Lower lobe of right lung (tissue), 2 donors: ENCODE measurements at regions not wholly inside any gene's neighbourhood (a gene's known extent, or its start where the extent isn't known, plus 50 kb on each side); places are given as distances from the start of the nearest gene placed in this dataset.
A peak's percentile ranks its signal among the peaks of the same experiment; 100 is the strongest.
"Not testable (repeated sequence)": the region's sequence is repeated elsewhere in the genome, so short reads cannot be mapped to it uniquely, and the experiment has no call there.

Experiments
- ATAC-seq, 2 donors: fragments of 200-7000 bp; cut with Tn5 transposase; one replicate each; pipeline ENCODE4 v1.9.1; 2020 to 2022; ENCODE audit warnings: mild to moderate bottlenecking in 2 of 2, moderate library complexity in 2 of 2
- DNase-seq: peaks from one replicate; pipeline ENCODE4 v3.0.0-alpha.2; 2020
- H3K27ac ChIP-seq: fragments of 200-600 bp; one replicate; pipeline ENCODE4 v1.8.0; 2022
- H3K27me3 ChIP-seq: fragments of 200-600 bp; one replicate; pipeline ENCODE4 v1.8.0; 2022; ENCODE audit warnings: low read depth
- H3K36me3 ChIP-seq: fragments of 200-600 bp; one replicate; pipeline ENCODE4 v1.8.0; 2022; ENCODE audit warnings: mild to moderate bottlenecking
- H3K4me1 ChIP-seq: fragments of 200-600 bp; one replicate; pipeline ENCODE4 v1.8.0; 2022
- H3K4me3 ChIP-seq: fragments of 200-600 bp; one replicate; pipeline ENCODE4 v1.8.0; 2022; ENCODE audit warnings: mild to moderate bottlenecking
- H3K9me3 ChIP-seq: fragments of 200-600 bp; one replicate; pipeline ENCODE4 v1.8.0; 2022
- CTCF ChIP-seq: fragments of 200-600 bp; IDR thresholded peaks from one replicate; pipeline ENCODE4 v1.8.0; 2022; ENCODE audit warnings: antibody characterized with exemption, mild to moderate bottlenecking
- intact Hi-C: fragments of 100-400 bp; cut with DNase I; formaldehyde crosslinking; loops from one replicate; pipeline ENCODE4 v1.11.0; 2022
- donor health status: DM: no; HTN: yes; CAD: no; lungs with severe emphysema.

- peak; percentile 64 to 67 for ATAC-seq
These were observed 136.6 kb upstream of the RMP24 start for GRCh38 chr18:35835833-35836232.

GRCh38 chr18:35836932-35837331 lies 135.5 kb upstream of the RMP24 start:
- Histone ChIP-seq H3K4me3 (no peak overlapping the region), H3K36me3 (no peaks in the 10 kb centered on the region), H3K4me1 (peaks cover 5% of the 10 kb centered on the region), H3K27me3 (no peaks in the 10 kb centered on the region), H3K27ac (no peak overlapping the region), H3K9me3 (peaks cover 9% of the 10 kb centered on the region)
- intact Hi-C loops = no loop called here
- ATAC-seq = no peak
- no peak for DNase-seq
- TF ChIP-seq CTCF = no peak

More at GRCh38 chr18:35835833-35836232, 136.6 kb upstream of the RMP24 start:
- Histone ChIP-seq H3K27me3 (no peaks in the 10 kb centered on the region), H3K36me3 (no peaks in the 10 kb centered on the region), H3K27ac (no peak overlapping the region), H3K4me1 (no peaks in the 10 kb centered on the region), H3K9me3 (peaks cover 10% of the 10 kb centered on the region), H3K4me3 (no peak overlapping the region)
- no peak for DNase-seq
- TF ChIP-seq CTCF = no peak
- intact Hi-C loops = no loop called here

- no peak overlapping the region for H3K27ac ChIP-seq
- ATAC-seq = no peak
- DNase-seq = no peak
- no peak overlapping the region for H3K4me3 ChIP-seq
- no peaks in the 10 kb centered on the region for H3K9me3 ChIP-seq
- no peaks in the 10 kb centered on the region for H3K36me3 ChIP-seq
- TF ChIP-seq CTCF = no peak
- no peaks in the 10 kb centered on the region for H3K27me3 ChIP-seq
- H3K4me1 ChIP-seq = peaks cover 5% of the 10 kb centered on the region
- intact Hi-C loops = no loop called here
These were observed 134.5 kb upstream of the RMP24 start for GRCh38 chr18:35837922-35838496.

- Histone ChIP-seq H3K27ac (no peak overlapping the region), H3K9me3 (no peaks in the 10 kb centered on the region), H3K27me3 (no peaks in the 10 kb centered on the region), H3K4me3 (no peak overlapping the region), H3K4me1 (peaks cover 5% of the 10 kb centered on the region), H3K36me3 (no peaks in the 10 kb centered on the region)
- TF ChIP-seq CTCF = no peak
- DNase-seq (no peak), ATAC-seq (no peak)
- intact Hi-C loops = no loop called here
These were observed 131.2 kb upstream of the RMP24 start for GRCh38 chr18:35841283-35841682.

- no peaks in the 10 kb centered on the region for H3K9me3 ChIP-seq
- no peak overlapping the region for H3K4me3 ChIP-seq
- no peaks in the 10 kb centered on the region for H3K36me3 ChIP-seq
- H3K4me1 ChIP-seq = peaks cover 5% of the 10 kb centered on the region
- intact Hi-C loops = no loop called here
- TF ChIP-seq CTCF = no peak
- no peak for DNase-seq
- no peak for ATAC-seq
- no peaks in the 10 kb centered on the region for H3K27me3 ChIP-seq
- no peak overlapping the region for H3K27ac ChIP-seq
These were observed 129.9 kb upstream of the RMP24 start for GRCh38 chr18:35842536-35842935.

- H3K4me1 ChIP-seq, intact Hi-C loops, ATAC-seq, H3K4me3 ChIP-seq, H3K27ac ChIP-seq, DNase-seq, H3K36me3 ChIP-seq, H3K9me3 ChIP-seq, H3K27me3 ChIP-seq: not testable (repeated sequence)
These were observed 124.2 kb upstream of the RMP24 start for GRCh38 chr18:35848321-35848720.

GRCh38 chr18:35849241-35849640 lies 123.2 kb upstream of the RMP24 start:
- H3K27ac ChIP-seq, DNase-seq, H3K9me3 ChIP-seq, H3K36me3 ChIP-seq, intact Hi-C loops, ATAC-seq, H3K4me3 ChIP-seq, H3K4me1 ChIP-seq, H3K27me3 ChIP-seq: not testable (repeated sequence)
